Naive thymus-derived CD8-positive, alpha-beta T cell (primary cell): ENCODE measurements at regions not wholly inside any gene's neighbourhood (a gene's known extent, or its start where the extent isn't known, plus 50 kb on each side); places are given as distances from the start of the nearest gene placed in this dataset.

Source experiments
- ATAC-seq, 2 donors: fragments of 150-1000 bp; cut with Tn5 transposase in 1 of 2; sonication (Bioruptor Pico), chemical (Tn5 transposase) in 1 of 2; 1 replicate in 1 of 2; 2 replicates in 1 of 2; pipeline ENCODE4 v1.10.0; 2021; ENCODE audit warnings: mild to moderate bottlenecking in 2 of 2, moderate library complexity in 2 of 2
- POLR2A ChIA-PET: fragments of 350-600 bp; sonication (Branson Sonifier 250); formaldehyde crosslinking; loops from one replicate; lab custom pipeline; 2021; ENCODE audit warnings: antibody characterized with exemption; lab: Charles Lee
- DNase-seq, 10 donors: peaks; one replicate each; pipeline versions ENCODE4 v3.0.0 to v3.0.0-alpha.2; 2020 to 2022
- H3K27ac Mint-ChIP-seq, 10 donors: one replicate each; pipeline ENCODE4 v1.8.0; 2020 to 2022; ENCODE audit warnings: mild to moderate bottlenecking in 10 of 10, mixed read lengths in 10 of 10, moderate library complexity in 4 of 10, inconsistent platforms in 1 of 10
- H3K27me3 Mint-ChIP-seq, 5 donors: one replicate each; pipeline ENCODE4 v1.8.0; 2021 to 2022; ENCODE audit warnings: mixed read lengths in 5 of 5
- H3K36me3 Mint-ChIP-seq, 3 donors: one replicate each; pipeline ENCODE4 v1.8.0; 2020 to 2022; ENCODE audit warnings: mixed read lengths in 3 of 3, mild to moderate bottlenecking in 2 of 3, inconsistent platforms in 1 of 3
- H3K4me1 Mint-ChIP-seq, 4 donors: one replicate each; pipeline ENCODE4 v1.8.0; 2021 to 2022; ENCODE audit warnings: mixed read lengths in 4 of 4
- H3K4me3 Mint-ChIP-seq, 10 donors: one replicate each; pipeline ENCODE4 v1.8.0; 2020 to 2022; ENCODE audit warnings: mild to moderate bottlenecking in 10 of 10, mixed read lengths in 10 of 10, moderate library complexity in 6 of 10, inconsistent platforms in 1 of 10
- H3K9me3 Mint-ChIP-seq, 9 donors: one replicate each; pipeline ENCODE4 v1.8.0; 2020 to 2022; ENCODE audit warnings: mixed read lengths in 9 of 9, mild to moderate bottlenecking in 3 of 9, inconsistent platforms in 1 of 9, moderate library complexity in 1 of 9

DNA sequence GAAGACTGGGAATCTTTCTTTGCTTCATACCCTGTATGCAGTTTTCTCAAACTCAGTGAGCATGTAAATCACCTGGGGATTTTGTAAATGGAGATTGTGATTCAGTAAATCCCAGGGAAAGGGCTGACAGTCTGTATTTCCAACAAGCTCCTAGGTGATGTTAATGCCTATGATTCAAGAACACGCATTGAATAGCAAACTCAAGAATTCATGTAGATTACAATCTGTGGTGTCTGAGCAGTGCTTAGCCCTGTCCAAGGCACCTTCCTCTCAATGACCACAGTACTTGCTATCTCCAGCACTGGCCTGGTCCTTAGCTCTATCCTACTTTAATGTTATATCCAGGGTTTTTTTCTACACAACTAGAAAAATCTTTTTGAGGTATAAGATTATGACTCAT is 721.4 kb upstream of the MEF2C start:
- ATAC-seq (no peak), DNase-seq (no peak)
- H3K27ac Mint-ChIP-seq: no peak overlapping the region
- H3K27me3 Mint-ChIP-seq: no peaks in the 10 kb centered on the region
- no peak overlapping the region for H3K4me3 Mint-ChIP-seq
- no peaks in the 10 kb centered on the region for H3K36me3 Mint-ChIP-seq
- POLR2A ChIA-PET: no interaction called here
- H3K9me3 Mint-ChIP-seq: peaks cover 0 to 7% (median 0%) of the 10 kb centered on the region in 9 donors
- H3K4me1 Mint-ChIP-seq: no peaks in the 10 kb centered on the region

DNA sequence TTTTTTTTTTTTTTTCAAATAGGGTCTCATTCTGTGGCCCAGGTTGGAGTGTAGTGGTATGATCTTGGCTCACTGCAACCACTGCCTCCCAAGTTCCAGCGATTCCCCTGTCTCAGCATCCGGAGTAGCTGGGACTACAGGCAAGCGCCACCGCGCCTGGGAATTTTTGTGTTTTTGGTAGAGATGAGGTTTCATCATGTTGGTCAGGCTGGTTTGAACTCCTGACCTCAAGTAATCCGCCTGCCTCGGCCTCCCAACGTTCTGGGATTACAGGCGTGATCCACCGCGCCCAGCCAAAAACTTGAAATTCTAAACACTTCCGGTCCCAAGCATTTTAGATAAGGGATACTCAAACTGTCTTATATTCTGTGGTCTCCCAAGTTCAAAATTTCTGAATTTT is 718.9 kb upstream of the MEF2C start:
- POLR2A ChIA-PET: no interaction called here
- Mint-ChIP-seq H3K4me1 (no peaks in the 10 kb centered on the region), H3K9me3 (peaks cover 0 to 7% (median 0%) of the 10 kb centered on the region in 9 donors), H3K4me3 (no peak overlapping the region), H3K27ac (no peak overlapping the region), H3K27me3 (no peaks in the 10 kb centered on the region), H3K36me3 (no peaks in the 10 kb centered on the region)
- no peak for ATAC-seq
- no peak for DNase-seq

DNA sequence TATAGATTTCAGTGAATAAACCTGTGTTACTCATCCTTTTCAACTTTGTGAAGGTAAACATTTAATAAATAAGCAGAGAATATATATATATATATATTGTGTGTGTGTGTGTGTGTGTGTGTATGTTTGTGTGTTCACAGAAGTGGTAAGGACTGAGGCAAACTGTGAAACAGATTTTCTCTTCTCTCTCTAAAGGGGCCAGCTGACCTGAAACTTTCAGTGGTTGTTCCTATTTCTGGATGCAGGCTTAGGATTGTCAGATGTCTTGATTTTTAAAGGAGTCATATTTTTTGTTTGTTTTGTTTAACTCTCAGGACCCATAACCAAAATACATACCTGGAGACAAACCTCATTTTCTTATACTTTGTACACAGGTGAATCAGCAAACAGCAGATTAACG is 714.9 kb upstream of the MEF2C start:
- no peaks in the 10 kb centered on the region for H3K4me1 Mint-ChIP-seq
- ATAC-seq: no peak
- DNase-seq: no peak
- no peak overlapping the region for H3K27ac Mint-ChIP-seq
- no peaks in the 10 kb centered on the region for H3K36me3 Mint-ChIP-seq
- peaks cover 0 to 12% (median 0%) of the 10 kb centered on the region in 9 donors for H3K9me3 Mint-ChIP-seq
- H3K4me3 Mint-ChIP-seq: no peak overlapping the region
- POLR2A ChIA-PET: no interaction called here
- H3K27me3 Mint-ChIP-seq: no peaks in the 10 kb centered on the region

- Mint-ChIP-seq H3K27ac (no peak overlapping the region), H3K36me3 (no peaks in the 10 kb centered on the region), H3K4me1 (no peaks in the 10 kb centered on the region), H3K27me3 (no peaks in the 10 kb centered on the region), H3K9me3 (peaks cover 0 to 12% (median 0%) of the 10 kb centered on the region in 9 donors), H3K4me3 (no peak overlapping the region)
- DNase-seq (no peak), ATAC-seq (no peak)
- POLR2A ChIA-PET: no interaction called here
Measured at GRCh38 chr5:89596821-89597220, 713.8 kb upstream of the MEF2C start.

- Mint-ChIP-seq H3K4me3 (no peak overlapping the region), H3K27ac (no peak overlapping the region), H3K4me1 (no peaks in the 10 kb centered on the region), H3K9me3 (peaks cover 0 to 12% (median 0%) of the 10 kb centered on the region in 9 donors), H3K36me3 (no peaks in the 10 kb centered on the region), H3K27me3 (no peaks in the 10 kb centered on the region)
- no peak for ATAC-seq
- no peak for DNase-seq
- POLR2A ChIA-PET: no interaction called here
Measured at GRCh38 chr5:89595056-89595455, 712.1 kb upstream of the MEF2C start.

GRCh38 chr5:89584339-89584956 is 701.5 kb upstream of the MEF2C start:
- ATAC-seq (no peak), DNase-seq (no peak)
- Mint-ChIP-seq H3K27me3 (peaks cover 0 to 2% (median 0%) of the 10 kb centered on the region in 5 donors), H3K27ac (no peak overlapping the region), H3K36me3 (no peaks in the 10 kb centered on the region), H3K9me3 (peaks cover 0 to 20% (median 0%) of the 10 kb centered on the region in 9 donors), H3K4me3 (no peak overlapping the region), H3K4me1 (no peaks in the 10 kb centered on the region)
- POLR2A ChIA-PET: no interaction called here

DNA sequence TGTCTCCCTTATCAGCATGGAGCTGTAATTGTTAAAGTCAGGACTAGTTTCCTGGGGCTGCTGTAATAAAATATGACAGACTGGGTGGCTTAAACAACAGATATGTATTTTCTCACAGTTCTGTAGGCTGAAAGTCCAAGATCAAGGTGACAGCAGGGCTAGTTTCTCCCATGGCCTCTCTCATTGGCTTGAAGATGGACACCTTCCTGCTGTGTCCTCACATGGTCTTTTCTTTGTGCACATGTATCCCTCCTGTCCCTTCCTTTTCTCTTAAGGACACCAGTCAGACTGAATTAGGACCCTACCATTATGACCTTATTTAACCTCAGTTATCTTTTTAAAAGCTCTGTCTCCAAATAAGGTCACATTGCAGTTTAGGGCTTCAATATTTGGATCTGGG is 700.5 kb upstream of the MEF2C start:
- no peak for DNase-seq
- Mint-ChIP-seq H3K4me1 (no peaks in the 10 kb centered on the region), H3K27ac (no peak overlapping the region), H3K27me3 (peaks cover 0 to 2% (median 0%) of the 10 kb centered on the region in 5 donors), H3K9me3 (peaks cover 0 to 19% (median 0%) of the 10 kb centered on the region in 9 donors), H3K36me3 (no peaks in the 10 kb centered on the region), H3K4me3 (no peak overlapping the region)
- ATAC-seq: no peak
- POLR2A ChIA-PET: no interaction called here

- no peak for DNase-seq
- no peaks in the 10 kb centered on the region for H3K4me1 Mint-ChIP-seq
- no peak overlapping the region for H3K4me3 Mint-ChIP-seq
- peaks cover 0 to 2% (median 0%) of the 10 kb centered on the region in 5 donors for H3K27me3 Mint-ChIP-seq
- POLR2A ChIA-PET: no interaction called here
- H3K27ac Mint-ChIP-seq: no peak overlapping the region
- H3K9me3 Mint-ChIP-seq: peaks cover 0 to 12% (median 0%) of the 10 kb centered on the region in 9 donors
- no peaks in the 10 kb centered on the region for H3K36me3 Mint-ChIP-seq
- ATAC-seq: no peak
Measured at GRCh38 chr5:89582768-89583339, 699.9 kb upstream of the MEF2C start.

GRCh38 chr5:89580976-89581375 is 698.0 kb upstream of the MEF2C start:
- Mint-ChIP-seq H3K4me3 (no peak overlapping the region), H3K27ac (no peak overlapping the region), H3K36me3 (no peaks in the 10 kb centered on the region), H3K9me3 (peaks cover 0 to 10% (median 0%) of the 10 kb centered on the region in 9 donors), H3K27me3 (peaks cover 0 to 2% (median 0%) of the 10 kb centered on the region in 5 donors), H3K4me1 (no peaks in the 10 kb centered on the region)
- ATAC-seq (no peak), DNase-seq (no peak)
- POLR2A ChIA-PET: no interaction called here

DNA sequence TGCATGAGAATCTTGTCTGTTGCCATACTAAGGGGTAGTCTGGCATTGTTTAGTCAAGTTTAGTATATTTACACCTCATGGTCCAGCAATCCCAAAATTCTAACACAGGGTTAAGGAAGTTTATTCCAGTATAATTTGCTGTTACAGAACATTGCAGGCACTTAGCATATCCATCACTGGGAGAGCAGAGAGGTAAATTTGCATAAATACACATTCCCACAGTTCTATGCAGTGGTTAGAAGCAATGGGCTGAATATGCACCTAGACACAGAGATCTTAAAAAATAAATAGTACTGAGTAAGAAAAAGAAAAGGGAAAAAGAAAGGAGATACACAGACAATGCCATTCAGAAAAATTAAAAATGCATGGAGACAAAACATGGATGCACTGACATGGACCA is 692.3 kb upstream of the MEF2C start:
- Mint-ChIP-seq H3K4me3 (no peak overlapping the region), H3K36me3 (no peaks in the 10 kb centered on the region), H3K27ac (no peak overlapping the region), H3K9me3 (no peaks in the 10 kb centered on the region), H3K27me3 (no peaks in the 10 kb centered on the region), H3K4me1 (no peaks in the 10 kb centered on the region)
- no peak for DNase-seq
- POLR2A ChIA-PET: no interaction called here
- ATAC-seq: no peak

DNA sequence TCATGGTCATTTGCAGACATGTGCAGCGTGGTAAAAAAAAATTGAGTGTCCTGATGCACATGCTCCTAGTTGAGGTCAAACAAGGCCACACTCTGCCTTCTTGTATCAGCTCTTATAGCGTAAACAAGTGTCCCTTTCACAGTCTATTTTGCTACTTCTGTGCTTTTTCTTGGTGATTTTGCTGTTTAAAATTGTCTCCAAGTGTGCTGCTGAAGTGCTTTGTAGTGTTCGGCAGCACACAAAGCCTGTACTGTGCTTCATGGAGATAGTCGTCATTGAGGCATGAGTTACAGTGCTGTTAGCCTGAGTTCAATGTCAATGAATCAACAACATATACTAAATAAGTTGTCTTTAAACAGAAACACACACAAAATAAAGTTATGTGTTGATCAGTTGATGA is 690.4 kb upstream of the MEF2C start:
- no peak for ATAC-seq
- POLR2A ChIA-PET: no interaction called here
- Mint-ChIP-seq H3K4me3 (no peak overlapping the region), H3K36me3 (no peaks in the 10 kb centered on the region), H3K9me3 (peaks cover 0 to 4% (median 0%) of the 10 kb centered on the region in 9 donors), H3K27ac (no peak overlapping the region), H3K27me3 (no peaks in the 10 kb centered on the region), H3K4me1 (no peaks in the 10 kb centered on the region)
- DNase-seq: no peak

- DNase-seq (no peak), ATAC-seq (no peak)
- no peak overlapping the region for H3K27ac Mint-ChIP-seq
- no peaks in the 10 kb centered on the region for H3K27me3 Mint-ChIP-seq
- no peaks in the 10 kb centered on the region for H3K36me3 Mint-ChIP-seq
- no peaks in the 10 kb centered on the region for H3K4me1 Mint-ChIP-seq
- peaks cover 0 to 4% (median 0%) of the 10 kb centered on the region in 9 donors for H3K9me3 Mint-ChIP-seq
- POLR2A ChIA-PET: no interaction called here
- H3K4me3 Mint-ChIP-seq: no peak overlapping the region
Measured at GRCh38 chr5:89572696-89573095, 689.7 kb upstream of the MEF2C start.

- Mint-ChIP-seq H3K27me3 (no peaks in the 10 kb centered on the region), H3K36me3 (no peaks in the 10 kb centered on the region), H3K4me1 (no peaks in the 10 kb centered on the region), H3K9me3 (peaks cover 0 to 4% (median 0%) of the 10 kb centered on the region in 9 donors), H3K4me3 (no peak overlapping the region), H3K27ac (no peak overlapping the region)
- DNase-seq (no peak), ATAC-seq (no peak)
- POLR2A ChIA-PET: no interaction called here
Measured at GRCh38 chr5:89570557-89570956, 687.6 kb upstream of the MEF2C start.

GRCh38 chr5:89566340-89566739 is 683.4 kb upstream of the MEF2C start:
- Mint-ChIP-seq H3K27ac (no peak overlapping the region), H3K27me3 (no peaks in the 10 kb centered on the region), H3K36me3 (no peaks in the 10 kb centered on the region), H3K4me1 (no peaks in the 10 kb centered on the region), H3K9me3 (peaks cover 0 to 4% (median 0%) of the 10 kb centered on the region in 9 donors), H3K4me3 (no peak overlapping the region)
- DNase-seq (no peak), ATAC-seq (no peak)
- POLR2A ChIA-PET: no interaction called here
